HCT116 (cell line): ENCODE measurements at regions not wholly inside any gene's neighbourhood (a gene's known extent, or its start where the extent isn't known, plus 50 kb on each side); places are given as distances from the start of the nearest gene placed in this dataset.

Experiments used
- CBX3 ChIP-seq: IDR thresholded peaks from 2 replicates; pipeline ENCODE4 v1.6.1; 2012; ENCODE audit warnings: low read depth
- CEBPB ChIP-seq: IDR thresholded peaks from 2 replicates; pipeline ENCODE4 v1.6.1; 2012; ENCODE audit warnings: low read depth
- CTCF ChIP-seq, 3 experiments: fragments of 200-600 bp in 1 of 3; sonication (generic) in 1 of 3; IDR thresholded peaks in 2 of 3; conservative IDR thresholded peaks in 1 of 3; 2 replicates each; pipeline ENCODE4 v1.5.1; 2012 to 2017; ENCODE audit warnings: low read depth in 2 of 3, low read length in 2 of 3, antibody characterized with exemption in 1 of 3, borderline replicate concordance in 1 of 3, control low read depth in 1 of 3, mild to moderate bottlenecking in 1 of 3, mixed read lengths in 1 of 3, mixed run types in 1 of 3, moderate library complexity in 1 of 3; ENCODE audit not compliant: insufficient read depth in 1 of 3
- JUND ChIP-seq: IDR thresholded peaks from 2 replicates; pipeline ENCODE4 v1.6.1; 2012
- MAX ChIP-seq: IDR thresholded peaks from 2 replicates; pipeline ENCODE4 v1.6.1; 2012
- POLR2A ChIP-seq: IDR thresholded peaks from 2 replicates; pipeline ENCODE4 v1.7.0; 2011; ENCODE audit warnings: borderline replicate concordance; ENCODE audit not compliant: insufficient read depth, insufficient read length; ENCODE audit errors: extremely low read depth
- ZFX ChIP-seq: fragments of 450-650 bp; IDR thresholded peaks from 2 replicates; pipeline ENCODE4 v1.6.1; 2017

- TF ChIP-seq POLR2A: no peak
- no peak for TF ChIP-seq CEBPB
- no peak for TF ChIP-seq CTCF (IDR thresholded peaks at IDR 0.05 in 2 of 3, conservative IDR thresholded peaks at IDR 0.05 in 1 of 3; ENCODE audit: borderline replicate concordance in 1 of 3, insufficient read depth in 1 of 3, low read depth in 2 of 3, low read length in 2 of 3)
- TF ChIP-seq MAX: no peak
- TF ChIP-seq JUND: no peak
- TF ChIP-seq ZFX: no peak
- TF ChIP-seq CBX3: no peak
These were observed 252.9 kb upstream of the NAV3 start for GRCh38 chr12:77577791-77578190.
